Lung (tissue), 11 donors: ENCODE measurements at regions not wholly inside any gene's neighbourhood (a gene's known extent, or its start where the extent isn't known, plus 50 kb on each side); places are given as distances from the start of the nearest gene placed in this dataset.
A peak's percentile ranks its signal among the peaks of the same experiment; 100 is the strongest.

Experiments used
- ATAC-seq: fragments of 200-7000 bp; cut with Tn5 transposase; one replicate; pipeline ENCODE4 v1.9.1; 2020; ENCODE audit warnings: moderate number of reproducible peaks; ENCODE audit not compliant: insufficient read depth, low FRiP score
- DNase-seq, 3 donors: peaks; one replicate each; pipeline ENCODE4 v3.0.0-alpha.2; 2013 to 2017
- H3K27ac ChIP-seq, 2 donors: one replicate each; pipeline ENCODE4 v1.5.1; 2013; ENCODE audit warnings: mild to moderate bottlenecking in 2 of 2, moderate library complexity in 2 of 2, control low read depth in 1 of 2, inconsistent platforms in 1 of 2, low read depth in 1 of 2, low read length in 1 of 2
- H3K27me3 ChIP-seq, 3 donors: one replicate each; pipeline ENCODE4 v1.5.1; 2013; ENCODE audit warnings: low read length in 2 of 3; ENCODE audit not compliant: control insufficient read depth in 3 of 3, insufficient read depth in 3 of 3
- H3K36me3 ChIP-seq, 4 donors: one replicate each; pipeline ENCODE4 v1.5.1; 2013; ENCODE audit warnings: low read length in 4 of 4, mild to moderate bottlenecking in 1 of 4, moderate library complexity in 1 of 4; ENCODE audit not compliant: control insufficient read depth in 4 of 4, insufficient read depth in 4 of 4
- H3K4me1 ChIP-seq, 5 donors: one replicate each; pipeline ENCODE4 v1.5.1; 2013; ENCODE audit warnings: low read length in 5 of 5, mild to moderate bottlenecking in 2 of 5, moderate library complexity in 1 of 5; ENCODE audit not compliant: control insufficient read depth in 5 of 5, insufficient read depth in 5 of 5
- H3K4me3 ChIP-seq: one replicate; pipeline ENCODE4 v1.5.1; 2013; ENCODE audit warnings: mild to moderate bottlenecking, control low read depth, moderate library complexity
- H3K9ac ChIP-seq, 2 donors: one replicate each; pipeline ENCODE4 v1.5.1; 2013; ENCODE audit warnings: low read length in 2 of 2, control low read depth in 1 of 2; ENCODE audit not compliant: insufficient read depth in 1 of 2
- H3K9me3 ChIP-seq, 4 donors: one replicate each; pipeline ENCODE4 v1.5.1; 2013; ENCODE audit warnings: low read length in 3 of 4, mild to moderate bottlenecking in 1 of 4, moderate library complexity in 1 of 4; ENCODE audit not compliant: control insufficient read depth in 4 of 4, insufficient read depth in 3 of 4
- CTCF ChIP-seq: IDR thresholded peaks from 2 replicates; pipeline ENCODE4 v1.5.1; 2012; ENCODE audit warnings: mild to moderate bottlenecking; ENCODE audit errors: control extremely low read depth, extremely low read depth
- WGBS, 2 donors: extraction: QIAGEN DNeasy Blood & Tissue Kit; methylation state at CpG; one replicate each; pipeline ENCODE4 v1.1.7; 2013; 5-methylcytosine and 5-hydroxymethylcytosine counted together
- donor health status: control.
- donor health status: control.
- donor health status: Bipolar disorder and iron deficiency.
- donor health status: healthy.
- donor health status: DM: yes; HTN: yes; CAD: no.

GRCh38 chr13:64455124-64455523 is 2775.0 kb downstream of the PCDH9 start:
- ATAC-seq (no peak), DNase-seq (peak in 1 of 3 donors; percentile 9)
- no peaks in the 10 kb centered on the region for H3K27me3 ChIP-seq
- WGBS, 2 donors = 79 to 87% methylated on average over 2 of the region's 2 CpGs
- no peak overlapping the region for H3K27ac ChIP-seq
- TF ChIP-seq CTCF = no peak
- no peak overlapping the region for H3K9ac ChIP-seq
- no peaks in the 10 kb centered on the region for H3K36me3 ChIP-seq
- no peaks in the 10 kb centered on the region for H3K4me1 ChIP-seq
- H3K9me3 ChIP-seq = no peaks in the 10 kb centered on the region
- H3K4me3 ChIP-seq = no peak overlapping the region

DNA sequence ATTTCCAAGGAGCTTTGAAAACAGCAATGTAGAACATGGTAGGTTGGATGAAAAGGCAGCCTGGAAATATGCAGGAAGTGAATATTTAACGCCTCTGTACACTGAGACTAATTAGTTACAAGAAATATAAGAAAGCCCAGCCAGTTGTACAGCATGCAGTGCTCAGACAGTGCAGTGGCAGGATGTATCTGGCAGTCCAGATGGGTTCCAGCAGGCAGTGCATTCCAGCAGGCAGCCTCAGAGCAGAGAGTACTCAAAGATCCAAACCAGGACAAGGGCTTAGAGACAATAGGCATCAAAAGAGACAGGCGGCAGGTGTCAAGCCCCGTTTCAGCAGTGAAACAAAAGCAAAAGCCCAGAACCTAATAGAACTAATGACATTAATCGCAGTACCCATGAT is 2776.3 kb downstream of the PCDH9 start:
- no peak for TF ChIP-seq CTCF
- Histone ChIP-seq H3K9me3 (no peaks in the 10 kb centered on the region), H3K27ac (no peak overlapping the region), H3K4me3 (no peak overlapping the region), H3K27me3 (no peaks in the 10 kb centered on the region), H3K36me3 (no peaks in the 10 kb centered on the region), H3K4me1 (no peaks in the 10 kb centered on the region), H3K9ac (no peak overlapping the region)
- WGBS, 2 donors = 70 to 72% methylated on average over 4 of the region's 4 CpGs
- DNase-seq (peak in 2 of 3 donors; percentile 13 to 21), ATAC-seq (no peak)

- Histone ChIP-seq H3K9ac (no peak overlapping the region), H3K27ac (no peak overlapping the region), H3K36me3 (no peaks in the 10 kb centered on the region), H3K4me3 (no peak overlapping the region), H3K9me3 (no peaks in the 10 kb centered on the region), H3K27me3 (no peaks in the 10 kb centered on the region), H3K4me1 (no peaks in the 10 kb centered on the region)
- no peak for ATAC-seq
- 50 to 79% methylated on average over 2 of the region's 2 CpGs for WGBS, 2 donors
- TF ChIP-seq CTCF = no peak
- no peak for DNase-seq
Observed at GRCh38 chr13:64446372-64446771, 2783.8 kb downstream of the PCDH9 start.

DNA sequence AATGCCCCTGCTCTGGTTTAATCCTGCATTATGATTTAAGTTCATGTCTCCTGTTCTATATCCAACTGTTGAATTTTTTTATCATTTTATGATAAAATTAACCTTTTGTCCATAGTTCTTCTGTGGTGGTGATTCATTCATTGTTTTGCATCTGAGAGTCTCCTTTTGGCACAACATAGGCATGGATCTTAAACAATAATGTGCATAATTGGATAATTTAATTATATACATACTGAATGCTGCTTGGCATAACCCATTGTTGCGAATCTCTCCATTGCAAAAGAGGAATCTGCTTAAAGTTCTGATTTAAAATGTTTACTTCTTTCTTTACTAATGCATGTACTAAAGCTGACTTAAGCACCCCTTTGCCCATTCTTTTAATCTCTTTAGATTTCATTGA is 2788.4 kb downstream of the PCDH9 start:
- no peaks in the 10 kb centered on the region for H3K9me3 ChIP-seq
- H3K9ac ChIP-seq = no peak overlapping the region
- 90 to 92% methylated on average over 1 of the region's 1 CpG for WGBS, 2 donors
- no peak for TF ChIP-seq CTCF
- H3K27ac ChIP-seq = no peak overlapping the region
- no peaks in the 10 kb centered on the region for H3K36me3 ChIP-seq
- no peak for DNase-seq
- peaks cover 0 to 6% (median 0%) of the 10 kb centered on the region in 5 donors for H3K4me1 ChIP-seq
- H3K27me3 ChIP-seq = no peaks in the 10 kb centered on the region
- ATAC-seq = no peak
- no peak overlapping the region for H3K4me3 ChIP-seq
